Natural killer cell (primary cell): ENCODE measurements at regions not wholly inside any gene's neighbourhood (a gene's known extent, or its start where the extent isn't known, plus 50 kb on each side); places are given as distances from the start of the nearest gene placed in this dataset.
"Not testable (repeated sequence)": the region's sequence is repeated elsewhere in the genome, so short reads cannot be mapped to it uniquely, and the experiment has no call there.

Experiments
- ATAC-seq, 3 donors: fragments of 150-1000 bp in 2 of 3; fragments of 200-7000 bp in 1 of 3; cut with Tn5 transposase; 1 replicate in 1 of 3; 2 replicates in 2 of 3; pipeline ENCODE4 v1.10.0; 2021; ENCODE audit warnings: mild to moderate bottlenecking in 2 of 3, moderate library complexity in 2 of 3
- DNase-seq, 2 donors: peaks; one replicate each; pipeline versions ENCODE4 v3.0.0 to v3.0.0-alpha.2; 2013 to 2021; ENCODE audit warnings: mixed read lengths in 1 of 2
- H3K27ac ChIP-seq: one replicate; pipeline ENCODE4 v1.5.1; 2013; ENCODE audit warnings: mild to moderate bottlenecking, low read length
- H3K27me3 ChIP-seq: one replicate; pipeline ENCODE4 v1.6.1; 2013; ENCODE audit warnings: low read length; ENCODE audit not compliant: control insufficient read depth, insufficient read depth
- H3K36me3 ChIP-seq: one replicate; pipeline ENCODE4 v1.6.1; 2013; ENCODE audit warnings: low read length; ENCODE audit not compliant: control insufficient read depth, insufficient read depth
- H3K4me1 ChIP-seq: one replicate; pipeline ENCODE4 v1.6.1; 2013; ENCODE audit warnings: low read length; ENCODE audit not compliant: control insufficient read depth, insufficient read depth
- H3K4me3 ChIP-seq: one replicate; pipeline ENCODE4 v1.5.1; 2013; ENCODE audit warnings: low read length
- H3K9me3 ChIP-seq: one replicate; pipeline ENCODE4 v1.6.1; 2013; ENCODE audit warnings: low read length; ENCODE audit not compliant: control insufficient read depth, insufficient read depth
- H3K27ac Mint-ChIP-seq, 2 donors: one replicate each; pipeline ENCODE4 v1.8.0; 2022; ENCODE audit warnings: mild to moderate bottlenecking in 2 of 2, mixed read lengths in 2 of 2, moderate library complexity in 1 of 2
- H3K27me3 Mint-ChIP-seq, 2 donors: one replicate each; pipeline ENCODE4 v1.8.0; 2022; ENCODE audit warnings: low read depth in 2 of 2, mixed read lengths in 2 of 2
- H3K36me3 Mint-ChIP-seq: one replicate; pipeline ENCODE4 v1.8.0; 2022; ENCODE audit warnings: mixed read lengths
- H3K4me1 Mint-ChIP-seq, 2 donors: one replicate each; pipeline ENCODE4 v1.8.0; 2022; ENCODE audit warnings: mixed read lengths in 2 of 2
- H3K4me3 Mint-ChIP-seq: one replicate; pipeline ENCODE4 v1.8.0; 2022; ENCODE audit warnings: mild to moderate bottlenecking, moderate library complexity, mixed read lengths
- H3K9me3 Mint-ChIP-seq, 2 donors: one replicate each; pipeline ENCODE4 v1.8.0; 2022; ENCODE audit warnings: mixed read lengths in 2 of 2
- CTCF ChIP-seq: fragments of 200-600 bp; IDR thresholded peaks from one replicate; pipeline ENCODE4 v1.8.0; 2022; ENCODE audit warnings: antibody characterized with exemption
- WGBS: methylation state at CpG from one replicate; pipeline ENCODE4 v1.1.7; 2013; ENCODE audit warnings: missing lambda C conversion rate; ENCODE audit not compliant: insufficient coverage; 5-methylcytosine and 5-hydroxymethylcytosine counted together
- intact Hi-C: fragments of 100-400 bp; cut with micrococcal nuclease; formaldehyde crosslinking; loops from one replicate; pipeline ENCODE4 v1.14.2; 2022

DNA sequence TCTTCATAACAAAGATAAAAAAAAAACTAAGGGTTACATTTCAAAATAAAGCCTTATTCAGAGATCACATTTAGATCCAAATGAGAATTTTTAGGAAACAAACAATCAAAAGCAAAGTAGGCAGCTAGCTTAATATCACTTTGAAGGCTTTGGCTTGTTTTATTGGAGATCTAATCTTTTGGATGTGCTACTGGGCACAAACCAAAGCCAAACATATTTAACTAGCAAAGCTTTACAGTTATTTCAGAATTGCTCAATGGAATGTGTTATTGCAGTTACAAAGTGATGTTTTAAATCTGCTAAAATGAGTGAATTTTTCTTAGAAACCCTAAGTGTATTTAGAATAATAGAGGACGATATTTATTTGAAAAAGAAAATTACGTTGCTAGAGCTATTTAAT is 114.7 kb upstream of the KLHL1 start:
- Mint-ChIP-seq H3K4me3 (no peak overlapping the region), H3K4me1 (no peaks in the 10 kb centered on the region), H3K27me3 (no peaks in the 10 kb centered on the region), H3K9me3 (peaks cover 17 to 21% of the 10 kb centered on the region in 2 donors), H3K36me3 (peaks cover 5% of the 10 kb centered on the region), H3K27ac (no peak overlapping the region)
- H3K36me3 ChIP-seq = no peaks in the 10 kb centered on the region
- no peak for ATAC-seq
- intact Hi-C loops = no loop called here
- H3K4me3 ChIP-seq = no peak overlapping the region
- H3K27me3 ChIP-seq = no peaks in the 10 kb centered on the region
- no peaks in the 10 kb centered on the region for H3K4me1 ChIP-seq
- no CpG with 5 or more reads among the region's 2 CpGs for WGBS
- no peak for TF ChIP-seq CTCF
- DNase-seq = no peak
- H3K27ac ChIP-seq = no peak overlapping the region
- H3K9me3 ChIP-seq = peaks cover 2% of the 10 kb centered on the region

DNA sequence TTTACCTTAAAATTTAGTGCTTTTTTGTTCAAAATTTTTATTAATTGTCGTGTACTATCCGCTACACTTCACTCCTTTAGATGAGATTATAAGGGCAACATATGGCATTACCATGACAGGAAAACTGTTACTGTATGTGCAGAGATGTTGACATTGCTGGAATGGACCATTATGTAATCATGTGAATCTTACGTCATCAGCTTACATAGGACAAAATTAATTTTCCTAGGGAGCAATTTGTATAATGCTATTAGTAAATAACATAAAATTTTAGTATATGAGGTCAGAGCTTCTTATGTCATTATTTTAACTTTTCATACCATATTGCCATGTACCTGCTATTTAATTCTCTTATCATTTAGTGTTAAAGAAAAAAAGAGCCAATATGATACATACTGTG is 110.4 kb upstream of the KLHL1 start:
- no peak for TF ChIP-seq CTCF
- no peaks in the 10 kb centered on the region for H3K4me1 Mint-ChIP-seq
- peaks cover 13 to 16% of the 10 kb centered on the region in 2 donors for H3K9me3 Mint-ChIP-seq
- no peaks in the 10 kb centered on the region for H3K36me3 ChIP-seq
- H3K9me3 ChIP-seq = peaks cover 2% of the 10 kb centered on the region
- H3K27me3 Mint-ChIP-seq = no peaks in the 10 kb centered on the region
- intact Hi-C loops = no loop called here
- ATAC-seq = no peak
- H3K27me3 ChIP-seq = no peaks in the 10 kb centered on the region
- WGBS = no CpG with 5 or more reads among the region's 3 CpGs
- H3K4me1 ChIP-seq = no peaks in the 10 kb centered on the region
- no peak overlapping the region for H3K4me3 ChIP-seq
- H3K4me3 Mint-ChIP-seq = no peak overlapping the region
- no peak overlapping the region for H3K27ac Mint-ChIP-seq
- H3K27ac ChIP-seq = no peak overlapping the region
- no peak for DNase-seq
- no peaks in the 10 kb centered on the region for H3K36me3 Mint-ChIP-seq

DNA sequence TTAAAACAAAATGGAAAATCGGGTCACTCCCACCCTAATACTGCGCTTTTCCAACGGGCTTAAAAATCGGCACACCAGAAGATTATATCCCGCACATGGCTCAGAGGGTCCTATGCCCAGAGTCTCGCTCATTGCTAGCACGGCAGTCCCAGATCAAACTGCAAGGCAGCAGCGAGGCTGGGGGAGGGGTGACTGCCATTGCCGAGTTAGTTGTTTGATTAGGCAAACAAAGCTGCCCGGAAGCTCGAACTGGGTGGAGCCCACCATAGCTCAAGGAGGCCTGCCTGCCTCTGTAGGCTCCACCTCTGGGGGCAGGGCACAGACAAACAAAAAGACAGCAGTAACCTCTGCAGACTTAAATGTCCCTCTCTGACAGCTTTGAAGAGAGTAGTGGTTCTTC is 100.7 kb upstream of the KLHL1 start:
- WGBS = 83% methylated on average over 11 of the region's 11 CpGs
- H3K4me1 Mint-ChIP-seq, H3K4me3 Mint-ChIP-seq, intact Hi-C loops, H3K27ac ChIP-seq, H3K9me3 ChIP-seq, H3K4me1 ChIP-seq, H3K27me3 Mint-ChIP-seq, H3K27me3 ChIP-seq, H3K4me3 ChIP-seq, DNase-seq, H3K36me3 ChIP-seq, ATAC-seq, H3K36me3 Mint-ChIP-seq, H3K27ac Mint-ChIP-seq: not testable (repeated sequence)
- H3K9me3 Mint-ChIP-seq = peaks cover 6 to 17% of the 10 kb centered on the region in 2 donors

- Mint-ChIP-seq H3K27ac (no peak overlapping the region), H3K36me3 (no peaks in the 10 kb centered on the region), H3K4me1 (no peaks in the 10 kb centered on the region), H3K9me3 (peaks cover 10 to 25% of the 10 kb centered on the region in 2 donors), H3K27me3 (no peaks in the 10 kb centered on the region), H3K4me3 (no peak overlapping the region)
- Histone ChIP-seq H3K27ac (no peak overlapping the region), H3K27me3 (no peaks in the 10 kb centered on the region), H3K36me3 (no peaks in the 10 kb centered on the region), H3K9me3 (peaks cover 8% of the 10 kb centered on the region), H3K4me1 (no peaks in the 10 kb centered on the region), H3K4me3 (no peak overlapping the region)
- intact Hi-C loops = no loop called here
- TF ChIP-seq CTCF = no peak
- no peak for ATAC-seq
- no peak for DNase-seq
Measured at GRCh38 chr13:70206671-70207070, 98.4 kb upstream of the KLHL1 start.
